Ramos (cell line): ENCODE measurements at regions not wholly inside any gene's neighbourhood (a gene's known extent, or its start where the extent isn't known, plus 50 kb on each side); places are given as distances from the start of the nearest gene placed in this dataset.

Experiments used
- in situ Hi-C: fragments of 300-500 bp; cut with MboI; formaldehyde crosslinking; loops from one replicate; pipeline ENCODE4 v1.14.3; 2022; ENCODE audit warnings: low sequenced_read_pairs; ENCODE audit not compliant: unreplicated experiment

- in situ Hi-C loops: no loop called here
Observed at GRCh38 chr13:65472336-65472735, 1757.8 kb downstream of the PCDH9 start.

- in situ Hi-C loops: no loop called here
Observed at GRCh38 chr13:65470781-65471180, 1759.4 kb downstream of the PCDH9 start.

- in situ Hi-C loops: no loop called here
Observed at GRCh38 chr13:65468628-65469027, 1761.5 kb downstream of the PCDH9 start.

- in situ Hi-C loops: no loop called here
Observed at GRCh38 chr13:65461590-65461989, 1768.5 kb downstream of the PCDH9 start.

- in situ Hi-C loops: no loop called here
Observed at GRCh38 chr13:65460136-65460535, 1770.0 kb downstream of the PCDH9 start.

- in situ Hi-C loops: no loop called here
Observed at GRCh38 chr13:65456150-65456912, 1773.8 kb downstream of the PCDH9 start.

- in situ Hi-C loops: no loop called here
Observed at GRCh38 chr13:65454403-65454802, 1775.7 kb downstream of the PCDH9 start.

- in situ Hi-C loops: no loop called here
Observed at GRCh38 chr13:65453982-65454381, 1776.2 kb downstream of the PCDH9 start.

- in situ Hi-C loops: no loop called here
Observed at GRCh38 chr13:65445340-65445739, 1784.8 kb downstream of the PCDH9 start.

GRCh38 chr13:65435590-65435989, 1794.5 kb downstream of the PCDH9 start:
- in situ Hi-C loops: no loop called here

GRCh38 chr13:65417953-65418352, 1812.2 kb downstream of the PCDH9 start:
- in situ Hi-C loops: no loop called here

GRCh38 chr13:65416784-65417183, 1813.4 kb downstream of the PCDH9 start:
- in situ Hi-C loops: no loop called here

GRCh38 chr13:65414187-65414586, 1815.9 kb downstream of the PCDH9 start:
- in situ Hi-C loops: no loop called here

- in situ Hi-C loops: no loop called here
Observed at GRCh38 chr13:65411521-65411920, 1818.6 kb downstream of the PCDH9 start.

- in situ Hi-C loops: no loop called here
Observed at GRCh38 chr13:65410791-65411190, 1819.3 kb downstream of the PCDH9 start.

GRCh38 chr13:65401315-65401714, 1828.8 kb downstream of the PCDH9 start:
- in situ Hi-C loops: no loop called here

- in situ Hi-C loops: no loop called here
Observed at GRCh38 chr13:65400702-65401101, 1829.4 kb downstream of the PCDH9 start.

- in situ Hi-C loops: no loop called here
Observed at GRCh38 chr13:65387743-65388347, 1842.3 kb downstream of the PCDH9 start.

- in situ Hi-C loops: no loop called here
Observed at GRCh38 chr13:65378943-65379519, 1851.1 kb downstream of the PCDH9 start.

GRCh38 chr13:65378484-65378883, 1851.7 kb downstream of the PCDH9 start:
- in situ Hi-C loops: no loop called here

GRCh38 chr13:65368832-65369231, 1861.3 kb downstream of the PCDH9 start:
- in situ Hi-C loops: no loop called here

- in situ Hi-C loops: no loop called here
Observed at GRCh38 chr13:65353951-65354350, 1876.2 kb downstream of the PCDH9 start.
